ENCODE measurements at regions not wholly inside any gene's neighbourhood (a gene's known extent, or its start where the extent isn't known, plus 50 kb on each side); places are given as distances from the start of the nearest gene placed in this dataset.

- TF ChIP-seq CTCF (IDR thresholded peaks at IDR 0.05; ENCODE audit: insufficient read depth, low read length) (no peak), POLR2AphosphoS5 (IDR thresholded peaks at IDR 0.05; ENCODE audit: low read depth) (no peak), REST (IDR thresholded peaks at IDR 0.05; ENCODE audit: insufficient replicate concordance, low read depth) (no peak), GABPA (IDR thresholded peaks at IDR 0.05; ENCODE audit: low read depth) (no peak), SPI1 (IDR thresholded peaks at IDR 0.05; ENCODE audit: borderline replicate concordance, low read depth) (no peak)
These were observed 377.9 kb upstream of the CDH7 start for GRCh38 chr18:65372904-65373303.
